ENCODE measurements at regions not wholly inside any gene's neighbourhood (a gene's known extent, or its start where the extent isn't known, plus 50 kb on each side); places are given as distances from the start of the nearest gene placed in this dataset.

DNA sequence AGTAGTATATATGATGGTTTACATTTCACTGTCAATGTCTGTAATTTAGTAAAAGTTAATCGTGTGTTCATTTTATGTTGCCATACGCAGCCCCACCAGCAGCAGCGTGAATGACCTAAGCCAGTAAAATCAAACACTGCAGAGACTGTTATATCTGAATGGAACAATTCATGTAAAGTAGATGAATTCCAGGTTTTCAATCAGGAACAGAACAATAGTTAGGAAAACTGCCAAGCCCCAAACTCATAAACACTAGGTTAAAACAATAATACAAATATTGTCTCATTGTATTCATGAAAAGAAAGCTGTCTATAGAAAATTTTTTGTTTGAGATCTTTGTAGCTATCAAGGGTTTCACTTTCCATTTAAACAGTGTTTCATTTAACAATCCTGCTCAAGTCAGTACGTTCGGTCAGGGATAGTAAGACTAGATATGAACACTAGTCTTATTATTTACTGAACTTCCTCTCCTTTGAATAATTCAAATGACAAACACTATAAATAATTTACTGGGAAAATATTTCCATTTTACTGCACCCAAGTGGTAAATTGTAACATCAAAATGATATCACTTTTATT lies 256.8 kb upstream of the FLRT2 start:
- no peak for DNase-seq

DNA sequence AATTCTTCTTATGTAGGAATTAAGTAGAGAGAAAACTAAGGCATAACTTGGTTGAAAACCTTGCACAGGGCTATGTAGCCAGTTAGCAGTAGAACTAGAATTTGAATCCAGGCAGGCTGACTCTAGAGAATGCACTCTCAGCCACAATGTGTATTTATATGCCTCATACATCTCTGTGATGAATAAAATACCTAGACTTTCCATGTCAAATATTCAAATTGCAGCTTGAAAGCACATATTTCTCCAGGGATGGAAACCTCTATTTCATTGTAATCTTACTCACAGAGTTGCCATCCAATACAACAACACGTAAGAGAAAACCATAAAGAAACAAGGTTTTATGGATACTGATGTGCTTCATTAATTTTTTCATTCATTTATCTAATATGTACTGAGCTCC lies 256.0 kb upstream of the FLRT2 start:
- DNase-seq: no peak

DNA sequence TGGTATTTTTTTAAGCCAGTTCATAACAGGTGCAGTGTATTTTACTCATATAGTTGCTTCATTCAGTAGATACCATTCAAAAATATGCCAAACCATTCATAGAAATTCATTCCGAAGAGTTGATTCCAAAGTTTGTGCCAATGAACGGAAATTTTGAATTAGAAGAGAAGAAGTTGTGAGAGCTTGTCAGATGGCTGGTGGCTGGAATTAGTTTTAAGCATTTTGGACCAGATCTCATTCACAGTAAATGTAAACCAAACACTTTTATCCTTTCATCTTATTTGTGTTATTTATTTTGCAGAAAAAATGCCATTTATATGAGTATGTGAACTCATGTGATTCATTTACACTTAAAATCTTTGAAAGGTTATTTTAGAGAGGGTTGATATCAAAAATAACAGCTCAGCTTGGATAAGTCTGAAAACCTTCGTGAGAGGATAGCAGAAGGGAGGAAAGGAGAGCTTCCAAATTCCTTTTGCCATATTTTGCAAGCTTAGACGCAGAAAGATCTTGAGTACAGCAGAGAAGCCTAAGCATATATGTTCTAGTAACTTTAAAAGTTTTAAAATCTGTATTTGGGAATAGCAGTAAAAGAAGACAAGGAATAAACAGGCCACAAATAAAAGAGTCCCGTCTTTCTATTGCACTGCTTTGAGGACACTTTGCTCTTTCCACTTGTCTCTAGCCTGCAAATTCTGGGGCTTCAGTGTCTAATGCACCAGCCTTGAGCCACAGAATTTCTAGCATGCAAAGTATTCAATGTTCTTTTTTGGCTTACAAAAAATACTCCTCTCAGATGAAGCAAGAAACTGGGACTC lies 253.6 kb upstream of the FLRT2 start:
- no peak for DNase-seq

DNA sequence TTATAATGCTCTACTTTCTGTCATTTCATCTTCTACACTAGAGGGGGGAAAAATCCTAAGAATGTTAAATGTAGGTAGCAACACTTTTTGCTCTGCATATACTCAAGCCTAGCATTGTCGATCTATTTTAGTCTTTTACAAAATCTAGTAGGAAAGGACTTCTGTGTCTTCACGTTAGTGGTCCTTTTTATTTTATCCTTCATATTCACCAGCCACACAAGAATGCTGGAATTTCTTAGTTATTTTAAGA lies 253.0 kb upstream of the FLRT2 start:
- DNase-seq: no peak

DNA sequence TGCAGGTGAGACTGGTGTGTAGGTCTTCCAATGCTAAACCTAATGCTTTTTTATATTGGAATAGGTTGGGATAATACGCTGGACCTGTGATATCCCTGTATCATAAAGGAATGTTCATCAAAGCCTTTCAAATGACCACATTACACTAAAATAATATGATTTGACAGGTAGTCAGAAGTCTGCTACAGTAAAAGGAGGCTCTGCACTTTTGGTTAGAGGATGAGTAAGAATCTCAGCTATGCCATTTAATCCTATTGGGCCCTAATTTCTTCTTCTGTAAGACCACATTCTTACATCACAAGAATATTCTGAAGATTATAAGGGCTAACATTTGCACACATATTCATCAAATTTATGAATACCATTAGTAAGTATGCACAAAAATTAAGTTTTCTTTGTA lies 250.5 kb upstream of the FLRT2 start:
- no peak for DNase-seq

DNA sequence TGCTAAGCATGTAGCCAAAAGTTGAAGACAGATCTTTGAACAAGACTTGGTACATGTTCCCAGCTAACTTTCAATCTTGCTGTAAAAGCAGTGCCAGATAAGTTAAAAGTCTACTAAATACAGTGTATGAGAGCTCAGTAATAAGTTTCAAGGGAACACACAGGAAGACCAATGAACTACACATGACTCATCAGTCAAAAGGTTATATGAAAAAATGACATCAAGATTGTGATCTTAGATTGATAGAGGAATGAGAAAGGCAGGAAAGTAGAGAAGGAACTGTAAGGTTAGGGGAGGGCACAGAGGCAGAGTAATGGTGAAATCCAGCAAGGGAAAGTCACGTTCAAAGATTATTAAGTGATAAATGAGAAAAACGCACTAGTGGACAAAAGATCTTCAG lies 249.9 kb upstream of the FLRT2 start:
- DNase-seq: no peak

DNA sequence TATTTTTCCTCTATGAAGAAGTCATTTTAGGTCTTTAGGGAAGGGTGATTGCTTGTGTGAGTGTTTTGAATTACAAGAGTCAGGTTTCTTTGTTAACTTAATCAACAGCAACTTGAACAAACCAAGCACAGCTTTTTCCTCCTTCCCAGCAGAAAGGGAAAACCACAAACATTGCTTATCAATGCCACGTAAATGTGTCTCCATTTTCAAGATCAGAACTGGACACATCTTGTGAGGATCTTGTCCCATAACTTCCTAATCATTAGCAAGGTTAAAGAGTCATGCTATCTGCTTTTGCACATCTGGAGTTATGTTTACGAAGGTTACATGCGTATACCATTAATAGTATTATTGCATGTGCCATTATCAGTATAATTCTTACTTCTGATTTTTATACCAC lies 248.0 kb upstream of the FLRT2 start:
- no peak for DNase-seq

DNA sequence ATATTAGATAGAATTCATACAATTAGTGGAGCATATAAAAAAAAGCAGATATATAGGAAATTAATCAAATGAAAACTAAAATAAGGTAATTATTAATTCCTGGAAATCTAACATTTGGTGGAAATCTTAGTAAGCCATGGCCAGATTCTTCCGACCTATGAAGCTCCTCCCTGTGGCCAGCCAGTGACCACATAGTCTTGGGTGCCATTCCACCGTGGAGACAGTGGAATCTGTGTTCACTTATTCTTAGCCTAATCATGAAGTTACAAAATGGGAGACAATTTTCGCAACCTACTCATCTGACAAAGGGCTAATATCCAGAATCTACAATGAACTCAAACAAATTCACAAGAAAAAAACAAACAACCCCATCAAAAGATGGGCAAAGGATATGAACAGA lies 241.9 kb upstream of the FLRT2 start:
- DNase-seq: no peak

DNA sequence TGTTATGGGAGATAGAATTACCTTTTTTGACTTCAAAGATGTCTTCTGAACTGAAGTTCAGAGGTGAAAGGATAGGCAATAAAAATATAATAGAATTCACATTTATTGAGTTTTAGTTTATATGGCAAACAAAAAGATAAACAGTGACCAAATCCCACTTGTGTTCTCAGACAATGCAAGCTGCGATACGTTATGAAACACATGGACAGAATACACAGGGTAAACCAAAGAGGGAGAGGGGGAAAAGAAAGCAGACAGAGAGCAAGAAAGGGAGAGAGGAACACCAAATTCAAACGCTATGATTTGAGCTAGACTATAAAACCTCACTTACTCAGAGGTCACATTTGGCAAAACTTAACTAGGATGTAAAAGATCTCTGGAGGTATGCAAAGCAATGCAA lies 238.2 kb upstream of the FLRT2 start:
- no peak for DNase-seq

DNA sequence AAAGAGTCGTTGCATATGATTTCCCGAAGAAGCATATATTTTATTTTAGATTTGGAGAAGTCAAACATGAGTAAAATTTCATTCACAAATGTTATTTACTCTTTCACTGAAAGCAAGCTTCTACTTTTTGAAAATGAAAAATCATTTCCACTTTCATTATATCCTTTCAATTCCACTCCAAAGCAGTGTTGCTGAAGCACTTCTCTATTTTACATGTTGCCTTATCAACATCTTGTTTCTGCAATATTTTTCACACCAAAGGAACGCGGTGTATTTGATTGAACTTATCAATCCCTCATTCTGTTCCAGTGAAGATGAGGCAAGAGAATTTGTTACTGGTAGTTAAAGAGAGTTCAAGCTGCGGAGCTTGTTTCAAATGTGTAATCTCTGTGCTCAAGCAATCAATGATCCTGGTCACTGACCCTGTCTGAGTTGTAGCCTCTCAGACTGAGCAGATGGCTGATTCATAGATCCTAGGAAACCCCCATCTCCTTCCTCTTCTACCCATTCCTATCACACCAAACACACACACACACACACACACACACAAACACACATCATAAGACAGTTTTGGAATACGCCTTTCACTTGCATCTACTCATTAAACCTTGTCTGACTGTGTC lies 236.2 kb upstream of the FLRT2 start:
- DNase-seq: peak in 2 of 4 experiments; percentile 15 to 44

DNA sequence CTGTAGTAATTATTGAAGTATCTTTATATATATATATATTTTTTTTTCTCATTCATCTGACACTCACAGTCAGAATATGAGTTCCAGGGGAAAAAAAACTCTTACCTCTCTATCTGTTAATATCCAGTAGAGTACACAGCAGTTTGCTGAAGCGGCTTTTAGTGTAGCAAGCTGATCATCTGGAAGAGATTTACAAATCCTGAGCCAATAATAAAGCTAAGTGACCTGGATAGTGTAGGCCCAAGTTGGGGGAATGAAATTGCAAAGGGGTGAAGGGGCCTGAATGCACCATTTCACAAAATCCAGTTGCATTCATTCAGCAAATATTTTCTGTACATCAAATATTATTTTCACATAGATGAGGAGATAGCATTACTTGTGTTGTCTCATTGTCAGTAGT lies 234.6 kb upstream of the FLRT2 start:
- DNase-seq: no peak

DNA sequence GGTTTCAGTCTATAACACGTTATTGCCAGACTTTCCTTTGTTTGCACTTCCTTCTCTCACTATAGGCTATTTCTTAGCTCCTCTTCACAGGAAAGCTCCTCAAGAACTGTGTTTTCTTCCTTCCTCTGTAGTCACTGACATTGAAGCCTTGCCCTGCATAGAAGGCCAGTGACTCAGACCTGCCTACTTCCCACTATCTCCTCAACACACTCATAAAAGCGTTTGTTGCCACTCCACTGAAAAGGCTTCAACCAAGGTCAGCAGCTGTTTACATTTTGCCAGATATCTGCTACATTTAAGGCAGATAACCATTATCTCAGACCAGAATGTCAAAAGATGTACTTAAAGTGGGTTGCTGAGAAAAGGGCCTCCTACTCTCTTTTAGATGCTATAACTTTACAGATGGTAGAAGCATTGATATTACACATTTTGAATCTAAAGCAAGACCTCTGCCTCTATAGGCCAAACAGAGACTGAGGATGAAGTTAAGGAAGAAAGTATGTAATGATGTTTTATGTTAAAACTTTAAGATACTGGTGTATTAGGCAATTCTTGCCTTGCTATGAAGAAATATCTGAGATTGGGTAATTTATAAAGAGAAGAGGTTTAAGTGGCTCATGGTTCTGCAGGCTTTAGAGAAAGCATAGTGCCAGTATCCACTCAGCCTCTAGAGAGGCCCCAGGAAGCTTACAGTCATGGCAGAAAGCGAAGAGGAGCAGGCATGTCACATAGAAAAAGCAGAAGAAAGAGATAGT lies 233.3 kb upstream of the FLRT2 start:
- peak; percentile 40 to 75 (median 63) for DNase-seq

DNA sequence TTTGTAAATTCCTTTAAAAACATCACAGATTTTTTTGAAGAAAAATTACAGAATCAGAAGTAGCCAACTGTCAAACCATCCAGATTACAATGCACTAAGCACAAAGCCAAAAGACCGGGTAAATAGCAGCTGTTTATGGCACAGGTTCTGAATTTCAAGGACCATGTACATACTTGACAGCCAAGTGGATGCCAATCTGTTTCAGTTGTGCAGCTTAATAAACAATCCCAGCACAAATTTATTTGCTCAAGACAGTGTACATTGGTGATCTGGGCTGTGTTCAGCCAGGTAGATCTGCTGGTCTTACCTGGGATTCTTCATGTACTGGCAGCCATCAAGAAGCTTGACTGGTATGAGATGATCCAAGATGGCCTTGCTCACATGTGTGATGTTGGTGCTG lies 229.8 kb upstream of the FLRT2 start:
- no peak for DNase-seq

DNA sequence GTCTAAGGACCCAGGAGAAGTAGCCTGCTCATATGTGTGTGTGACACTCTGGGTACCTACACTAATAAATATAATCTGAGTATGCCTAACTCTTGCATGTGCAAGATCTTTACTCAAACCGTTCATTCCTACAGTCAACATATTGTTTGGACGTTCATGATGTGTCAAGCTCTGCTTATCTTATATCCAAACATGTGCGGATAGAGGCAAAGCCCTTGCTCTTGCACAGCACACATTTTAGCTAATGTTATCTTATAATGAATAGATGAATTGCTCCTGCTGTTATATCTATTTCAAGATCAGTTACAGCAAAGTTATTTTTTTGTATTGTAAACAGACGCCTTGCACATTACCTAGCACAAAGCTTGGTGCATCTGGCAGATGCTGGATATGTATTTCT lies 228.4 kb upstream of the FLRT2 start:
- DNase-seq: no peak

DNA sequence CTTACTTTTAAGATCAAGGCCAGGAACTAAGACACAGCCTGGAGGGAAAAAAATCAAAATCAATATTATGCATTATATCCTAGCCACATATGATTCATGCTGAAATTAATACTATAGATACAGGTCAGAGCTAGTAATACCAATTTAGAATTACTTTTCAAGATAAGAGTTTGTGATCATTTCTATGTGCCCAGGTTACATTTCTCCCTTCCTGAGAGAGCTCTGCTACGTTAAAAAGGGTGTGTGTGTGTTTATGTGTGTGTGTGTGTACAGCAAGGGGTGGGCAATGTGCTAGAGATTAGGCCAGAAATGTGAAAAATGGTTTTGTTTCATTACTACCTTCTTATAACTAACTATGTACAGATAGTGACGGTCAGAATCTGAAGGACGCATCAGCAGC lies 223.9 kb upstream of the FLRT2 start:
- no peak for DNase-seq

DNA sequence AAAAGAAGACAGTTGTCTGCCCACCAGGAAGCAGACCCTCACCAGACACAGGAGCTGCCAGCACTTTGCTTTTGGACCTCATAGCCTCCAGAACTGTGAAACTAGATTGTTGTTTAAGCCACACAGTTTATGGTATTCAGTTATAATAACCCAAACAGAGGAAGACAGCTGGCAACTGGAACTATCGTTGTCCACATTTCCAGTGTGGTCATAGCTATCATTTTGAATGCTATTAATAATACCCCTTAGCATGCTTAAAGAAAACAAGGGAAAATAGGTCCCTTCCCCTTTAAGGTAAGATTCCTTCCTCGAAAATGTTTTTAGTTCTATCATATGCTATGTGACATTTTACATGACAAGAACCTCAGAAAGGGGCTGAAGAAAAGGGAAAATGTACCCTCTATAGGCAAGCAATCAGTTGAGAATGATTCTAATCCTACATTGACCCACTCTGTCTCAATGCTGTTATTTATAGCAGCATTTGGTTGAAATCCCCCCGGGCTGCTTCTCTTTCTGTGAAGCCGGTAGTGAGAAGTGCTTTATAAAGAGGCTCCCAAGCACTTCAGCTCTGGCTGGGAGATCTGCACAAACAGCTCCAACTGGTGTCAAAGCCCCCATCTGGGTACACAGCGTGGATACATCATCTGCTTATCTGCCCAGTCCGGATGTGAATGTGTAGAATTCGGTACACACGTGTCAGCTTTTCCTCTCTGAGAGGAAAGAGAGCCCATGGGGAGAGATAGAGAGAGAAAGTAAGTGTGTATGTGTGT lies 221.2 kb upstream of the FLRT2 start:
- no peak for DNase-seq

DNA sequence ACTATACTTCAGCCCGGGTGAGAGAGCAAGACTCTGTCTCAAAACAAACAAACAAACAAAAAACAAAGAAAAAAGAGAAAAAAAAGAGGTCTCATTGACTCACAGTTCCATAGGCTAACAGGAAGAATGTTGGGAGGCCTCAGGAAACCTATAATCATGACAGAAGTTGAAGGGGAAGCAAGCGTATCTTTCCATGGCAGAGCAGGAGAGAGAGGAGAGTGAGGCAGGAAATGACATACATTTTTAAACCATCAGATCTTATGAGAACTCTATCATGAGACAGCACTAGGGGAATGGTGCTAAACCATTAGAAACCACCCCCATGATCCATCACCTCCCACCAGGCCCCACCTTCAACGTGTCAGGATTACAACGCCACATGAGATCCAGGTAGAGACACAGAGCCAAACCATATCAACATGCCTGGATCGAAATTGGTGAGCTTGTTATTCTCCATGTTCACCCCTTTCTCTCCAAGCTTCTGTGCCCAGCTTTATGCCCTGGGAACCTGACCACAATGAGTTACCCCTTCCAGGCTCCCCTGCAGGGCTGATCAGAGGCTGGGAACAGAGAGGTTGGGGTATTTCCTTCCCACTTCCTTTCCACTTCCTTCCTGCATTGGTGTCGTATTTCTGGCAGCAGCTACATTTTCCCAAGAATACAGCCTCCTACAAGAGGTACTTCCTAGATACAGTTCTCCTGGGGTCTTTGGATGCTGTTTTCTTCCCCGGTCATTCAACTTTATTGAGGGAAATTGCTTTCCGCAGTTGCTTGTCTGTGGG lies 219.3 kb upstream of the FLRT2 start:
- no peak for DNase-seq

DNA sequence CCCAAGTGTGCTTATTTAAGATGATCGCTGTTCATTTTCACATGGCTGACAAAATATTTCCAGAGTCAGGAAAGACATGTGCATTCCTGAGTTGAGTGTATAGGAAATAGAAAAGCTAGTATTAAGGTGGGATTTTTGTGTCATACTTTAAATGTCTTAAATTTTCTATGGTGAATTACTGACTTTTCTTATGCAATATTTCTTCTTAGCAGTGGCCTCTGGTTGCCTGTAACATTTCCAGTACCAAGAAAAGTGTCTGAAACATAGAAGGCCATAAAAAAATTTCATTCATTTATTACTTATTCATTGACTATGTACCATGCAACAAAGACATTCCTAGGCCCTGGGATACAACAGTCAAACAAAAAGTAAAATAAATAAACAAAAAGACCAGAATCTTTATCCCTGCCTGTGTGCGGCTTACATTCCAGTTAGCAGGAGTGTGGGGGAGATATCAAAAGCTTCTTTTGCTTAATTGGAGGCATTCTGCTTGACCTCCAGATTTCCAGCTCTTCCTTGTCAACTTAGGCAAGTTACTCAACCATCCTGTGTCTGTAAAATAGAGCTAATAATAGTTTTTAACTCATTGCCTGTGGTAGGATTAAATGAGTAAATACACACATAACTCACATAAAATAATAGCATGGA lies 216.3 kb upstream of the FLRT2 start:
- DNase-seq: no peak

DNA sequence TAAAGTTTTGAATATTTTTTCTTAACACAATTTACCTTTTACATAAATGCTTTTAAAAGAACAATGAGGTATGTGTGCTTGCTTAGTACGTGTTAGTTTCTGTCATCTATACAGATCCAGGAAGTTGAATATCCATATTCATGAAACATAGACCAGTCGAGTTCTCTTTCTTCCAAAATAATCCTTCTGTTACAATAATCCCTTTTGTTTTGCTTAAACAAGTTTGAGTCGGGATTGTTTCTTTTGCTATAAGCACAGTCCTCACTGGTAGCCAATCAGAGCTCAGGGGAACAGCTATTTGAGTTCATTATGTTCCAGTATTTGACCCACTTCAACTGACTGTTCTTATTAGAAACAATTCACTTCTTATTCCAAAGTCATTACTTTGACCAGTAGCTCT lies 214.7 kb upstream of the FLRT2 start:
- no peak for DNase-seq

DNA sequence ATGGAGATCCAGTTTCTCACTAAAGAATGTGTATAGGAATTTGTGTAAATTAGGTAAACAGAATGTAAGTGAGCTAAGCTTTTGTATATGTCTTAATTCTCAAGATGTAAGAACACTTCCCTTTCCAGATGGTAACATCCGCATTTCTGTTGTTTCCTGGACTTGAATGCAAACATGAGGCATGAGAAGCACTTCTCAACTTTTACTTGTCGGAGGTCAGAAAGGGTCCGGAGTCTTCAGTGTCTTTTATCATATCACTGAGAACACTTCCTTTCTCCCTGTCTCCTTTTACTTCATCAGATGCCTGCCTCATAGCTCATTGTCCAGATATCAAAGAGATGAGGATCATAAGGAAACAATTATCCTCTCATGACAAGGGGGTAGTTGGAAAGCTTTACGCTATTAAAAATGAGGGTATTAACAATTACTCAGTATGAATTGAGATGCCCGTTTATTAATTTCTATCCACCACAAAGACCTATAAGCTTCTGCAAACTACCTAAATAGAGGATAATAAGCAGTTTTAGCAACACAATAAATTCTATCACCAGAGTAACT lies 214.1 kb upstream of the FLRT2 start:
- peak; percentile 15 to 58 (median 34) for DNase-seq

DNA sequence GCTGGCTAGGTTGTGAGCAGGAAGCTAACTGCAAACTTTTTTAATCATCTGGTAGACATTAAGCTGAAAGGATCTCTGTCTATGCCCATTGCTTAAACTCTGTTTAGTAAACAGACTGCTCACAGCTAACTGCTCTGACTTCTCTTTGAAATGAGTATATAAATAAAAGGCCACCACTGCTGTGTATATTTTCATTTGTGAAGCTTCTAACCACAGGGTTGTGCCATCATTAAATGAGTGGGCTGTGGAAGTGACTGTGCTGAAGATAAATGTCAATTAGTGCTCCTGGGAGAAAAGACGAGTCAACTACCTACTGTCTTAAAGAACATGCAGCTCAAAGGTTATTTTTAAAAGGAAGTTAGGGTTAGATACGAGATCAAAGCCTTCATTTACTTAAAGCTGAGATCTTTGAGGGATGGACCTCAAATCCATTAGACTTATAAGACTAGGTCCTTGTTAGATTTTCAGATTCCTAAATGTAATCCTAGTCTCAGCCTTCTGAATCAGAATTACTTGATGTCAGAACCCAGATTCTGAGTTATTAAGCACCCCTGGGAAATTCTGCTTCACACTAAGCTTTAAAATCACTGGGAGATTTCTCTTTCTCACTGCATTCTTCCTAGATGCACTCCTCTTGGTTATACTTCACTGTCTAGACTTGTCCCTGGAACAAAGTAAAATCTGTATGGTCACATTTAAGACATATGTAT lies 213.1 kb upstream of the FLRT2 start:
- DNase-seq: peak; percentile 18 to 78 (median 43)

Measured in suppressor macrophage (primary cell).